ENCODE measurements at regions not wholly inside any gene's neighbourhood (a gene's known extent, or its start where the extent isn't known, plus 50 kb on each side); places are given as distances from the start of the nearest gene placed in this dataset.

DNA sequence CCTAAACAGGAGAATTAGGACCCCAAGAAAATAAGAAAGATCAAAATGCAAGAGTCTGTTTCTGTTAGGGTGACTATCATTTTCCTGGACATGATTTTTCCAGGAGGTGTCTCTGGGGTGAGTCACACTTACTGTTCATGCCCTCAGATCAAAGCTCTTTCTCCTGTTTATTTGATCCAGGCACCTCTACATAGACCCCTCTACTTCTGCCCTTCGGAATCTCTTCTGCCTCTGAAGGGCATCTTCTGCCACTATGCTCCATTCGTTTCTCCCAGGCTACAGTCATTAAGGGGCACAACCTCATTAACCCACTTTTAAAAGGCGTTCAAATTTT, 1328.0 kb downstream of the GATA3 start:
- ATAC-seq (ENCODE audit: low read depth) (no peak), DNase-seq (no peak)
- no peak overlapping the region for H2AFZ ChIP-seq (replicated peaks; ENCODE audit: low read length, poor library complexity)
- H4K91ac ChIP-seq (ENCODE audit: insufficient read depth, low read depth, low read length) = no peak overlapping the region
- H2BK120ac ChIP-seq (ENCODE audit: low read depth, low read length) = no peak overlapping the region
- H3K27ac ChIP-seq (ENCODE audit: insufficient read depth, low read length) = no peak overlapping the region
- no peaks in the 10 kb centered on the region for H3K79me1 ChIP-seq (ENCODE audit: low read depth in 1 of 2, low read length in 2 of 2)
- no peak overlapping the region for H3K18ac ChIP-seq (ENCODE audit: low read depth, low read length)
- no peak overlapping the region for H2BK15ac ChIP-seq (ENCODE audit: low read depth, low read length)
- no TSS peak for BruUV-seq (replicated peaks)
- no peak overlapping the region for H2AK9ac ChIP-seq (replicated peaks; ENCODE audit: low read depth, low read length, poor library complexity)
- no peak overlapping the region for H2BK20ac ChIP-seq (ENCODE audit: low read depth, low read length)
- H3K27me3 ChIP-seq (ENCODE audit: control insufficient read depth, insufficient read depth, low read length) = no peaks in the 10 kb centered on the region
- no peak overlapping the region for H3K23ac ChIP-seq (ENCODE audit: low read depth, low read length)
- CTCF ChIA-PET = no interaction called here
- H3K56ac ChIP-seq (ENCODE audit: extremely low read depth, insufficient read depth, low read length) = no peak overlapping the region
- POLR2A ChIA-PET (ENCODE audit: unreplicated experiment) = no interaction called here
- no peaks in the 10 kb centered on the region for H3K4me1 ChIP-seq (ENCODE audit: control insufficient read depth, insufficient read depth, low read length)
- H3K36me3 ChIP-seq (ENCODE audit: control insufficient read depth, insufficient read depth, low read length) = no peaks in the 10 kb centered on the region
- dilution Hi-C loops (cut with HindIII; ENCODE audit: low sequenced_read_pairs, unreplicated experiment) (no loop called here), intact Hi-C loops (cut with micrococcal nuclease) (no loop called here), in situ Hi-C loops (cut with MboI; ENCODE audit: low sequenced_read_pairs) (no loop called here)
- H4K5ac ChIP-seq (ENCODE audit: low read depth, low read length) = no peak overlapping the region
- TF ChIP-seq NFE2L2 (IDR thresholded peaks at IDR 0.05; ENCODE audit: low read depth, low read length) (no peak), BHLHE40 (IDR thresholded peaks at IDR 0.05; ENCODE audit: low read depth, low read length) (no peak), RCOR1 (IDR thresholded peaks at IDR 0.05; ENCODE audit: insufficient replicate concordance, low read length) (no peak)
- TF ChIP-seq, protein P1, sequence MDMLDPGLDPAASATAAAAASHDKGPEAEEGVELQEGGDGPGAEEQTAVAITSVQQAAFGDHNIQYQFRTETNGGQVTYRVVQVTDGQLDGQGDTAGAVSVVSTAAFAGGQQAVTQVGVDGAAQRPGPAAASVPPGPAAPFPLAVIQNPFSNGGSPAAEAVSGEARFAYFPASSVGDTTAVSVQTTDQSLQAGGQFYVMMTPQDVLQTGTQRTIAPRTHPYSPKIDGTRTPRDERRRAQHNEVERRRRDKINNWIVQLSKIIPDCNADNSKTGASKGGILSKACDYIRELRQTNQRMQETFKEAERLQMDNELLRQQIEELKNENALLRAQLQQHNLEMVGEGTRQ (IDR thresholded peaks at IDR 0.05; ENCODE audit: low read depth, low read length) = no peak
- TF ChIP-seq, protein P2, sequence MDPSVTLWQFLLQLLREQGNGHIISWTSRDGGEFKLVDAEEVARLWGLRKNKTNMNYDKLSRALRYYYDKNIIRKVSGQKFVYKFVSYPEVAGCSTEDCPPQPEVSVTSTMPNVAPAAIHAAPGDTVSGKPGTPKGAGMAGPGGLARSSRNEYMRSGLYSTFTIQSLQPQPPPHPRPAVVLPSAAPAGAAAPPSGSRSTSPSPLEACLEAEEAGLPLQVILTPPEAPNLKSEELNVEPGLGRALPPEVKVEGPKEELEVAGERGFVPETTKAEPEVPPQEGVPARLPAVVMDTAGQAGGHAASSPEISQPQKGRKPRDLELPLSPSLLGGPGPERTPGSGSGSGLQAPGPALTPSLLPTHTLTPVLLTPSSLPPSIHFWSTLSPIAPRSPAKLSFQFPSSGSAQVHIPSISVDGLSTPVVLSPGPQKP (IDR thresholded peaks at IDR 0.05; ENCODE audit: borderline replicate concordance, low read depth, low read length) = no peak
- H2AK5ac ChIP-seq (ENCODE audit: low read depth, low read length) = no peak overlapping the region
- H3K14ac ChIP-seq (replicated peaks; ENCODE audit: low read depth, low read length) = no peak overlapping the region
- no peak overlapping the region for H3K9ac ChIP-seq (ENCODE audit: low read depth, low read length)
- no peak overlapping the region for H3K4me2 ChIP-seq (ENCODE audit: low read depth, low read length)
- H3K4me3 ChIP-seq (ENCODE audit: insufficient read depth, low read depth, low read length) = no peak overlapping the region
- H3K9me3 ChIP-seq (ENCODE audit: control insufficient read depth, insufficient read depth, low read length) = 0 out of 2 replicates have a peak, but pooled peaks cover 2% of the 10 kb centered on the region
- no peak overlapping the region for H3K4ac ChIP-seq (ENCODE audit: low read depth, low read length)
- no peak overlapping the region for H4K8ac ChIP-seq (ENCODE audit: low read depth in 2 of 2, low read length in 2 of 2)
- 0% methylated on average over 1 of the region's 3 CpGs; no CpG with 5 or more reads in 1 of the 2 experiments for WGBS, 2 experiments (ENCODE audit: extremely low coverage in 2 of 2, insufficient read length in 1 of 2)
- no peaks in the 10 kb centered on the region for H4K20me1 ChIP-seq (ENCODE audit: insufficient read depth, low read length)
- no peak overlapping the region for H2BK5ac ChIP-seq (ENCODE audit: low read depth, low read length, poor library complexity, severe bottlenecking)
- no peaks in the 10 kb centered on the region for H3K9me1 ChIP-seq (ENCODE audit: insufficient read depth, low read length)

Data from IMR-90 (cell line).